HG02852 (cell line): ENCODE measurements at regions not wholly inside any gene's neighbourhood (a gene's known extent, or its start where the extent isn't known, plus 50 kb on each side); places are given as distances from the start of the nearest gene placed in this dataset.
"Not testable (repeated sequence)": the region's sequence is repeated elsewhere in the genome, so short reads cannot be mapped to it uniquely, and the experiment has no call there.

Source experiments
- ATAC-seq: cut with Tn5 transposase; IDR thresholded peaks from one replicate; pipeline ENCODE4 v1.9.1; 2021; ENCODE audit warnings: mild to moderate bottlenecking, moderate library complexity; ENCODE audit not compliant: unreplicated experiment

DNA sequence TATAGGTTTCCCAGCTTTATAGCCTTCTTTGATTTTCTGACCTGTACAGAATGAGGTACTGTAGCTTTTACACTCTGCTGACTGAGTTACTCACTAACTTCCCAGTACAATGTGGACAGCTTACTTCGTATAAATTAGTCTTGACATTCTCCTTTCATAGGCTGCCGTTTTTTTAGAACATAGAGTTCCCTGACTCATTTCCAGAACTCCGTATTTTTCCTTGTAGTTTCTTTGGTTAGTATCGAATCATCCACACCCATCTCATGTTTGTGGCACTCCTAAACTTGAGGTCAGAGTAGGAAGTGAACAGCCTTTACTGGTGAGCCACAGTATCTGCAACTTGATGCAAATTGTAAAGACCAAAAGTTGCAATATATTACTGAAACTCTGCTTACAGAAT is 303.9 kb downstream of the SLITRK5 start:
- no peak for ATAC-seq

DNA sequence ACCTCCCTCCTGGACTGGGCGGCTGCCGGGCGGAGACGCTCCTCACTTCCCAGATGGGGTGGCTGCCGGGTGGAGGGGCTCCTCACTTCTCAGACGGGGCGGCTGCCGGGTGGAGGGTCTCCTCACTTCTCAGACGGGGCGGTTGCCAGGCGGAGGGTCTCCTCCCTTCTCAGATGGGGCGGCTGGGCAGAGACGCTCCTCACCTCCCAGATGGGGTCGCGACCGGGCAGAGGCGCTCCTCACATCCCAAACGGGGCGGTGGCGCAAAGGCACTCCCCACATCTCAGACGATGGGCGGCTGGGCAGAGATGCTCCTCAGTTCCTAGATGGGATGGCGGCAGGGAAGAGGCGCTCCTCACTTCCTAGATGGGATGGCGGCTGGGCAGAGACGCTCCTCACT is 305.5 kb downstream of the SLITRK5 start:
- not testable (repeated sequence) for ATAC-seq

DNA sequence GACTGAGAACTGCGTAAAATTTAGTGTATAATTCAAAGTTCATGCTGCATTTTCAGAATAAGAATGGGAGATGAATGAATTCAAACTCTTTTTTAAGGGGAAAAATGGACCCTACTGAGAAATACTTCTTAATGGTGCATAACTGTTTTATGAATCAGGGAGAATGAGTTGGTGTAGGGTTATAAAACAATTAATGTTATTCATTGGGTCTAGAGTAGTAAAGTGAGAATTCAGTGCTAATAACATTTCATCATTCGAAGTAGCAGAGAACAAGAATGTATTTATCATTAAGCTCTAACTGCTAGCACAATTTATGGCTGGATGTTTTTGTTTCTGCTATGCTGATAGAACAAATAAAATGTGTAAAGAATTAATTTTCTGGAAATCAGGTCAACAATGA is 310.2 kb downstream of the SLITRK5 start:
- ATAC-seq, result no peak

DNA sequence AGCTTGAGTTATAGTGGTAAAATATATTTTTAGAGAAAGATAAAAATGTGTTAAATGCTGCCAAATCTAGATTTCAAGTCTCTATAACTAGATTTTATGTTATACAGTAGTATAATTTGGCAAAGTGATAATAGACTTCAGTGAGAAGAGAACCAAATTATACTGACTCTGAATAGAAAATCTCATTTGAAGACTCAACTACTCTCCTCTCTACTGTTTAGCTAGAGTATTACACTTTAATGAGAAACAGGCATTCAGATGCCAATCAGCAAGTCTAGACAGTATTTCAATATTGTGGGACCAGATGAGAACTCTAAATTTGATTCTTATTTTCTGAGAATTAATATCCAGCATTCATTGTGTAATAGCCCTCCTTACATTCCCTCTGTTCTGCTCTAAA is 311.2 kb downstream of the SLITRK5 start:
- no peak for ATAC-seq

DNA sequence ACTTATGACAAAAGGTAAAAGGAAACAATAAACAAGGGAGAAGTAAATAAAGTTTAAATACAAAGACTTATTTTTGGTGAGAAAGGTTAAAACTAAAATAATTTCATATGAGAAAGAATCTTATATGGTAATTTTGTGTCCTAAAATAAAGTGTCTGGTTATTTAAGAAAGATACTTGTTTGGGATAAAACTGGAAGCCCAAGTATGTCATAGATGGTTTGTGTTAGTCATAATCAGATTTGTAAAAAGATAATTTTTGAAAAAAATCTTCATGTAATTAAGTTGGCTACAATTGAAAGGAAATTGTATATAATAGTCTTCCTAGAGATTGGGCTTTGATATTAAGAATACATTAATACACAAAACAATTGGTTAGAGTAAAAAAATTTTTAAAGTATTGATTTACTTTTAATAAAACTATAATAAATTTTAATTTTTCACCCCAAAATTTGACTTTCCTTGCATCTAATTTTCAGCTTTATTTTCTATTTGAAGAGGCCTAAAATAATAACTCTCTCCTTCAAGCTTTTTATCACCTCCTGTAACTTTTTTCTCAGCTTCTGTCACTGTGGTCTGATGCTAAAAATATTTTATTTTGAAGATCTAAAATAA is 315.6 kb downstream of the SLITRK5 start:
- no peak for ATAC-seq

DNA sequence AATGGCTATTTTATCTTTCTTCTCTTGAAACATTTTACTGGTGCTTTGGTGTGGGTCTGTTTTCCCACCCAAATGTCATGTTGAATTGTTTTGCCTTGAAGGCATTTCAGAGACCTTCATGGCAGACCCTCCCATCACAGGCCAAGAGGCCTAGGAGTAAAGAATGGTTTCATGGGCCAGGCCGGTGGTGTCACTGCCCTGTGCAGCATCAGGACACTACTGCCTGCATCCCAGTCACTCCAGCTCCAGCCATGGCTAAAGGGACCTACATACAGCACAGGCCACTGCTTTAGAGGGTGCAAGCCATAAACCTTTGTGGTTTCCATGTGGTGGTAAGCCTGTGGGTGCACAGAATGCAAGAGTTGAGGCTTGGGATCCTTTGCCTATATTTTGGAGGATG is 326.9 kb downstream of the SLITRK5 start:
- ATAC-seq, result no peak

DNA sequence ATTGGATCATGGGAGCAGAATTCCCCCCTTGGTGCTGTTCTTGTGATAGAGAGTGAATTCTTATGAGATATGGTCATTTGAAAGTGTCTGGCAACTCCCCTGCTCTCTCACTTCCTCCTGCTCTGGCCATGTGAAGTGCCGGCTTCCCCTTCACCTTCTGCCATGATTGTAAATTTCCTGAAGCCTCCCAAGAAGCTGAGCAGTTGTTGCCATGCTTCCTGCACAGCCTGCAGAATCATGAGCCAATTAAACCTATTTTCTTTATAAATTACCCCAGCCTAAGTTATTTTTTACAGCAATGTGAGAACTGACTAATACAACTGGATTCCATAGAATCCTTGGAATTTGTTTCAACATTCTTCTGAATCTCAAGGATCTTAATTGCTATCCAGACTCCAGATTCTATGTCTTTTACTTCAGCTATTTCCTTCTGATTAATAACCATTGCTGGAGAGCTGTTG is 328.1 kb downstream of the SLITRK5 start:
- ATAC-seq, result no peak

DNA sequence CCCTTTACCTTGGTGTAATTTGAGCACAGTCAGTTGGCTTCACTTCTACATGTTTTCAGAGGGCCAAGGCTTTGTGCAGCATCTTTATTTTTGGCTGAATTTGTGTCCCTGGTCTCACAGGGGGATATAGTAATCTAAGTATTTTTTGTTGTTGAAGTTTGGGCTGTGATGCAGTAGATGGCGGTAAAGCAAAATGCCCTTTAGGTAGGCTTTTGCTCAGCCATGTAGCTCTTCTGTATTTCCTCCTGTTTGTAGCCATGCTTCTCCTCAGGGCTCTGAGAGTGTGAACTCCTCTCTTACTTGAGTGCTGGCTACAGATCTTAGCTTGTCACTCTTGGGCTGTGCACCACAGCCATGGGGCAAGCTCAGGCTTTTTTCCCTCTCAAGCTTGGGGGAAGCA is 328.6 kb downstream of the SLITRK5 start:
- ATAC-seq, result no peak

DNA sequence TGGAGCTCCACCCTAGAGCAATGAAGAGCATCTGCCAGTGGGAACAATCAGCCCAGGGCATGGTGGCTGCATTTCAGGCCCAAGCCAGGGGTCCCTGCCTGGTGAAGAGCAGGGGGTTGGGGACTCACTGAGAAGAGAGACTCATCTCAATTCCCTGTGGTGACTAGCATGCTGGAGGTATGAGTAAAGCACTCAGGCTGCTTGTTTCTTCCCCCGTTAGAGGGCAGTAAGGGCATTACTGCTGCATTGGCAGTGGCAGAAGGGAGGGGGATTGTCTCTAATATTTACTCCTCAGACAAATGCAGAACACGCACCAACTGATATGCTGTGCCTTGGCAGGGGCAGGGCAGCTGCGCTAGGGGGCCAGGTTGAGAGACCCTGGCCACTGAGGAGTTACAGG is 329.1 kb downstream of the SLITRK5 start:
- no peak for ATAC-seq

DNA sequence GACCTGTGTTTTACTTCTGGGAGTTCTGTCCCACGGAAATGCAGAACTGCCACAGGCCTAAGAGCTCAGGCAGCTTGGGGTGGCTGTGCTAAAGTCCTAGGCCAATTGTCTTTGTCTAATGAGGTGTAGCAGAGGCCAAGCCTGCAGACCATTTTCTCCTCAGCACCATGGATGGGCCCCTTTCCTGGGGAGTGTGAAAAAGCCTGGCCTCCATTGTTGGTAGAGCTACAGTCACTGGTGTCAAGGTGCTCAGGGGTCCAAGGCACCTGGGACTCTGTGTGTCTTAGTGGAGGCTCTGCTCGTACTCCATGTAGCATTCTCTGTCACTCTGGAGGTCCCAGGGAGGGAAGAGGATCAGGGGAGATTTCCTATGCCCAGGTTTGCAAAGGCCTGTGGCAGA is 329.6 kb downstream of the SLITRK5 start:
- no peak for ATAC-seq

DNA sequence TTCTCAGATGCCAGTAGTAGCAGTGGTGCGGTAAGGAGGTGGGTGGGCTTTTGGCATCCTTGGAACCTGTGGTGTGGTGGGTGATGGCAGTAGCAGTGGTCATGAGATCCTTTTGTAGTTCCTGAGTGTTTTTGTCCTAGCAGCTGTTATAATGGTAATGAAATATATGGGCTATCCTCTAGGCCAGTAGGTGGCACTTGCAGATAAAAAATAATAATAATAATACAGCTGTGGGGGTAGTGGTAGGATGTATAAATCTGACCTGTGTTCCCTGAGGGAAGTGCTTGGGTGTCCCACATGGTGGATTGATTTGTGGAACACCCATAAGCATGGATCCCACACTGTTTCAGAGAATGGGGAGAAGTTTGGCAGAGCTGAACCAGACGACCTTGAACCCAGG is 334.0 kb downstream of the SLITRK5 start:
- ATAC-seq, result no peak

DNA sequence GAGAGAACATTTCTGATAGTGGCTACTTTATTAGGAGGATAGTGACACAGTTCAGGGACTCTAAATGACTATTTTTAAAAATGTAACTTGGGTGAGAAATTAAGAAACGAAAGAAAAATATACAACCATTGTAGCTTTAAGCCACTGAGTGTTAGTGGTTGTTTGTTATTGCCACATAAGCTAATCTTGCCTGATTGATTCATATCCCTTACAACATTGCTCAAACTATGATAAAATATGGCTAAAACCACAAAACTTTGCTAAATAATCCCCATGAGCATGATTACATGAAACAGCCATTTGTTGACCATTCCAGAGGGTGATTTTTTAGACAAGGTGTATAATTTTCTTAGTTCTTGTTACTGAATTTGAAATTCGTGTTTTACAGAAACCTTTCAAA is 343.4 kb downstream of the SLITRK5 start:
- no peak for ATAC-seq

DNA sequence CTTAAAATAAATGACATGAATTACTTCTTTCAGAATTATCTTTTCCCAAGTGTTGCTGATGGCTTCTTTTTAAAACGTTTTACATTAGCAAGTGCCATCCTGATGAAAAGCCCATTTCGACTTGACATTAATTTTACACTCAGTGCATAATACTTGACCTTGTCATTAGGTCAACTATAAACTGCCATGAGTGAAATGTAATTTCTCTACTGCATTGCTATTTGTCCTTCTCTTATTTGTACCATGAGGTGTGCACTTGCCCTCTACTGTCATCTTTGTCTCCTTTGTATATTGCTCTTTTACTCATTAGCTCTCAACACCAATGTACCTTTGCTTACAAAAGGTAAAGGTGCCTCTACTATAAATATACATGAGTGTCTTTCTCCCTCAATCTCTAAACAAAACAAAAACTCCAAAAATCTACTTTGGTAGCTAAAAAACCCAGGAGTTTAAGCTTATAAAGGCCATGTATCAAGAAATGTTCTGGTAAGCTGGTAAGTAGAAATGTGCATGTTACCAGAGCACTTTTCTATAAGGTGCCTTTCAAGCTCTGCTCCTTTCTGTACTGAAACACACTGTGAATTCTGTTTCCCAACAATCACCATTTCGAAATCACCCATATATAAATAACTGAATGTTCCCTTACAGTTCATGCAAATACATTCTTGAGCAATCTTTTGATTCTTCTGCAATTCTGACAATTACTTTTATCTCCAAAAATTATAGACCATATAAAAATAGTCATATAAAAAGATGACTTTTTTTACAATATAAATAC is 351.4 kb downstream of the SLITRK5 start:
- ATAC-seq, result no peak

DNA sequence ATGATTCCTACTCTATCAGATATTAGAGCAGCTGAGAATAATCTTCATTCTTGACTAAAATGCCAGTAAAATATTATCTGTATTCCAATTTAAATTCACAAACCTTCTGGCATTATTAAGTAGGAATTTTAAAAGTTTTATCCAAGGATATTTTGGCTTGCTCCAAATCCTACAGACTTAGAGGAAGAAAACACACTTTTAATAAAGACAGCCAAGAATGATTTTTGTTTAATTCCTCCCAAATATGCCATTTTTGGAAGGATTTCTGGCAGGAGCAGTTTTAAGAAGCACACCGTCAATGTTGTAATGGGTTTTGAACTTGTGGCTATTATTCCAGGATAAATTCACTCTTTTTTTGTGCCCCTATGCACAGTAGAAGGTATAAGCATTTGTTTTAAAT is 355.1 kb downstream of the SLITRK5 start:
- ATAC-seq, result no peak

DNA sequence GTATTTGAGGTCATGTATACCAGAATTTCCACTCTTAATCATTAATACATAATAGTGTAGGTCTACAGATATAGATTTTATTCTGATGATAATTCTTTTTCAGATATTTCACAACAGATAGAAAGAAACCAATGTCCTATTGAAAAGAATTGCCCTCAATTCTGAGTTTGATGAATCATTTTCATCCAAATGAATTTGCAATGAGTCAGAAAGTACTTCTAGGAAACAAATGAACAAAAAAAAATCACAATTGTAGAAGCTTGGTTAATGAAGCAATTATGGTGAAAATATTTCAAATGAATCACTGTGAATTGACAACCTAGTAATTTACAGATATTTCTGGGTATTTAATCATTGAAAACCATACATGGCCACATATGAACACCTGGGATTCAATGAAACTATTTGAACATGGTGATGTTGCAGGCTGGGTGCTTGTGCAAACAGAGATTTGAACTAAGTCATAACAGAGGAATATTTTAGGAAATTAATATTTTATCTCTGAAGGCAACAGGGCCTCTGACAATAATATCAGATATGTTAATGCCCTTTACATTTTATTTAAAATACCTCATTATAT is 360.9 kb downstream of the SLITRK5 start:
- no peak for ATAC-seq

DNA sequence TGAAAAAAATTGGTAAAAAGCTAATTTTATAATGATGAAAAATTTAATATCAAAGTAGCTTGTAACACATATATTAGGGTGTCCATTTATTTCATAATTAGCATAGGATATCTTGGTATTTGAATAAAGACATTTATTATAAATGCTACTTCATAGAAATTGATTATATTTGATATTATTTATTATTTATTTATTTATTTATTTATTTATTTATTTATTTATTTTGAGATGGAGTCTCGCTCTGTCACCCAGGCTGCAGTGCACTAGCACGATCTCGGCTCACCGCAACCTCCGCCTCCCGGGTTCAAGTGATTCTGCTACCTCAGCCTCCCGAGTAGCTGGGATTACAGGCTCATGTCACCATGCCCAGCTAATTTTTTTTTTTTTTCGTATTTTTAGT is 365.0 kb downstream of the SLITRK5 start:
- not testable (repeated sequence) for ATAC-seq

DNA sequence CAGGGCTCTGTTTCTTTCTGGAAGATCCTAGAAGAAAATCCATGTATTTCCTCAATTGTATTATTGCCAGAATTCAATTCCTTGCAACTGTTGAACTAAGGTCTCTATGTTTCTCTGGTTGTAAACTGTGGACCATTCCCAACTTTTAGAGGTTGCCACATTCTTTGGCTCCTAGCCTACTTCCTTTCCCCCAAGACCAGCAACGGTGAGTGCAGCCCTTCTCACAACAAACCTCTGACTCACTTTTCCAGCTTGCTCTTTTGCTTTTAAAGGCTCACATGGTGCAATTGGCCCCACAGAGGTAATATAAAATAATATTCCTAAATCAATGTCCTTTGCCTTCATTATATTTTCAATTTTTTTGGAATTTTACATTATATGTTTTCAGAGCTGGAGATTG is 371.3 kb downstream of the SLITRK5 start:
- ATAC-seq, result no peak

DNA sequence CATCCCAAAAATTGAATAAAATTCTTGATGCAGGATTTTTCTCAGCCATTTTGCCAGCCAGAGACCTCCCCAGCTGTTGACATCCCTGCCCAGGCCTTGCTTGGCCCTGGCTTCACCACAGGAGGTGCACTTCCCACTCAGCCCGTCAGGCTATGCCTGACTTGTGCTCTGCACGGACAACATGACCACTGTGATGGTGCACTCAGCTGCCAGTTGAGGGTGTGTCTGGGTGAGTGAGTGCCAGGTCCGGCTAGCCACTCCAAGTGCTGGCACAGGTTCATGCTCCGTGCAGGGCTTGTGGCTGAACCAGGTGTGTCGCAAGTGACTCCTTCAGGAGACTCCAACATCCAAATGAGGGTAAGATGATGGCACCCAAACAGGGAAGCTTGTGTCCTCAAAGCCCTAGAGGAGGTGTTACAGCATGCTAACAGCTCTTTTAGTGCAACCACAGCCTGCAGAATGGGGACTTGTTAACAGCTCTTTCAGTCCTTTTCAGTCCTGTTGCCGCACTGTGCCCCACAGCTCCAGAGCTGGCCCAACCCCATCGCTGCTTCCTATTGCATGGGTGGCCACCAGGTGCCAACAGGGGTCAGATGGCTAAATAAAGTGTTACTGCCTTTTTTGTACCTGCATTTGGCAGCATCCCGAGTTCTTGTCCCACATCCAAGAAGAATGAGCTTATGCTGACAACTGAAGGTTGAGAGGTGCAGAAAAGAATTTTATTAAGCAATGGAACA is 380.7 kb downstream of the SLITRK5 start:
- no peak for ATAC-seq

DNA sequence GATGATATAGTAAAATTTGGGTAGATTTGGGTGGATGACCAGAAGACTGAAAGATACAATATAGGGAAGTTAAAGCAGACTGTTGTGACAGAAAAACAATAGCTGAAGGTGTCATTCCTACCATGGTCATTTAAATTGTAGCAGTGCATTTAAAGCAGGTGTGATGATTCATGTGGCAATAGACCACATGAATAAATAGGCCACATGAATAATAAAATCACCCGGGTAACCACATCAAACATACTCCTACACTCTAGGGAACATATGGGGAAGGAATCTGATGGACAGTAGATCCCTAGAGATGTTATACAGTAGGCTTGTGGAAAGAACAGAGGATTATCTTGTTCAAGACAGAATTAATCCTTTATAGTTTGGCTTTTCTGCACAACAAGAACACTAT is 392.6 kb downstream of the SLITRK5 start:
- ATAC-seq, result no peak

DNA sequence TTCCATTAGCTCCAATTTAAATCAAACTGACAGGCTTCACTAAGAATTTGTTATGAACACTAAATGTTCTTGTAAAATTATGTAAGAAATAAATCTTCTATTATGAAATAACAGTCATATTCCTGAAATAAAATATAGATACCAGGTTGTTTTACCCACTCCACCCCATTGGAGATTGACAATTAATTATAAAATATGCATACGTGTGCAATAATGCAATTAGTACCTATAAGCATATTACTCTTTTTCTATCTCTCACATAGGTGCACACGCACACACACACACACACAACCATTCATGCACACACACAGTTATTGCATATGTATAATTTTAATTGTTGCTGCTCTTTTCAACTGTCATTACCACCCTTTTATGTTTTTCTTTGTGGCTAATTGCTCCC is 395.7 kb downstream of the SLITRK5 start:
- no peak for ATAC-seq

DNA sequence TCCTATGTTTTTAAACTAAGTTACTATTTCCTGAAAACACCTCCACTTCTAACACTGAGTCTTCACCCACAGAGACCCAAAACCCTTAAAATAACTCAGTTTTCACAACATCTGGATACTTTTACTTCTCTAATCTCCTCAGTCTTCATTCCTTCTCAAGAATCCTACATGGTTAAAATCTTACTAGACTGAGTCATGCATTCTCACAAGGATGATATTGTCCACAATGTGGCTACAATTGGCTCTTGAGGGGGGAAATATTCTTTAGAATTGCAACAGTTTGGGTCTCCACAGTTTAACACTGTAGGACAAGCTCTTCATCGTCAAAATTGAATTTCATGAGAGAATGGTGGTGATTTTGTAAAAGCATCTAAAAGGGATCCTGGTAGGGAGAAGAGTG is 397.1 kb downstream of the SLITRK5 start:
- ATAC-seq, result no peak

DNA sequence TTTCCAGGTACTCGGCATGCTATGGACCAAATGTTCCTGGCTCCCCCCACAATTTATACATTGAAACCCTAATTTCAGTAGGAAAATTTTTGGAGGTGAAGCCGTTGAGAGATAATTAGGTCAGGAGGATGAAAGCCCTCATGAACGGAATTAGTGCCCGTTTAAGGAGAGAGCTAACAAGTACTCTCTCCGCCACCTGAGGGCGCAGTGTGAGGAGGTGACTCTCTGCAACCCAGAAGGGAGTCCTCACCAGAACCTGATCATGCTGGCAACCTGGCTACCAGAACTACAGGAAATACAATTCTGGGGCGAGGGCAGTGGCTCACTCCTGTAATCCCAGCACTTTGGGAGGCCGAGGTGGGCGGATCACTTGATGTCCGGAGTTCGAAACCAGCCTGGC is 397.8 kb downstream of the SLITRK5 start:
- ATAC-seq, result no peak
